GM12865 (cell line): ENCODE measurements at regions not wholly inside any gene's neighbourhood (a gene's known extent, or its start where the extent isn't known, plus 50 kb on each side); places are given as distances from the start of the nearest gene placed in this dataset.
"Not testable (repeated sequence)": the region's sequence is repeated elsewhere in the genome, so short reads cannot be mapped to it uniquely, and the experiment has no call there.

Experiments
- DNase-seq: peaks from one replicate; pipeline ENCODE4 v3.0.0; 2010; ENCODE audit warnings: low read depth
- H3K4me3 ChIP-seq: 2 replicates; pipeline ENCODE4 v1.5.1; 2011; ENCODE audit warnings: mild to moderate bottlenecking, low read depth, low read length, control low read depth
- TF ChIP-seq, protein P1 (sequence below): IDR thresholded peaks from 2 replicates; pipeline ENCODE4 v1.5.1; 2011; ENCODE audit warnings: low read length, control low read depth, low read depth, inconsistent platforms; ENCODE audit not compliant: insufficient read depth; ENCODE audit errors: missing control alignments

DNA sequence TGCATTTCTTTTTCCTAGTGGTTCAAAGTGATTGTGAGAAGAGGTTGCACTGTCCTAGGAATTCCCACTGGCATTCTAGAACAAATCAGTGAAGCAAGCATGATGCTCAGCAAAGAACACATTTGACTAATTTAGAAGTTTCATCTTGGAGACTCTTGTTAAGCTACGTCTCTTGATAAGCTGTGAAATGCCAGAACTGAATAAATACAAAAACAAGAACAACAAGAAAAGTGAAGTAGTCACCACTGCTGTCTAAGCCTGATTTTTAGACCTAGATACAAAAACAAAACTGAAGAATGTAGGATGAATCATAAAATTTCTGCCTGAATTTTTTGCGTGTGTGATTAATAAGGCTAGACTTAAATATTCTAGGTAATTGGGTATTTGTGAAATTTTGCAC lies 1162.4 kb downstream of the TUSC7 start:
- no peak for DNase-seq
- no peak overlapping the region for H3K4me3 ChIP-seq
- TF ChIP-seq, protein P1, sequence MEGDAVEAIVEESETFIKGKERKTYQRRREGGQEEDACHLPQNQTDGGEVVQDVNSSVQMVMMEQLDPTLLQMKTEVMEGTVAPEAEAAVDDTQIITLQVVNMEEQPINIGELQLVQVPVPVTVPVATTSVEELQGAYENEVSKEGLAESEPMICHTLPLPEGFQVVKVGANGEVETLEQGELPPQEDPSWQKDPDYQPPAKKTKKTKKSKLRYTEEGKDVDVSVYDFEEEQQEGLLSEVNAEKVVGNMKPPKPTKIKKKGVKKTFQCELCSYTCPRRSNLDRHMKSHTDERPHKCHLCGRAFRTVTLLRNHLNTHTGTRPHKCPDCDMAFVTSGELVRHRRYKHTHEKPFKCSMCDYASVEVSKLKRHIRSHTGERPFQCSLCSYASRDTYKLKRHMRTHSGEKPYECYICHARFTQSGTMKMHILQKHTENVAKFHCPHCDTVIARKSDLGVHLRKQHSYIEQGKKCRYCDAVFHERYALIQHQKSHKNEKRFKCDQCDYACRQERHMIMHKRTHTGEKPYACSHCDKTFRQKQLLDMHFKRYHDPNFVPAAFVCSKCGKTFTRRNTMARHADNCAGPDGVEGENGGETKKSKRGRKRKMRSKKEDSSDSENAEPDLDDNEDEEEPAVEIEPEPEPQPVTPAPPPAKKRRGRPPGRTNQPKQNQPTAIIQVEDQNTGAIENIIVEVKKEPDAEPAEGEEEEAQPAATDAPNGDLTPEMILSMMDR: no peak

DNA sequence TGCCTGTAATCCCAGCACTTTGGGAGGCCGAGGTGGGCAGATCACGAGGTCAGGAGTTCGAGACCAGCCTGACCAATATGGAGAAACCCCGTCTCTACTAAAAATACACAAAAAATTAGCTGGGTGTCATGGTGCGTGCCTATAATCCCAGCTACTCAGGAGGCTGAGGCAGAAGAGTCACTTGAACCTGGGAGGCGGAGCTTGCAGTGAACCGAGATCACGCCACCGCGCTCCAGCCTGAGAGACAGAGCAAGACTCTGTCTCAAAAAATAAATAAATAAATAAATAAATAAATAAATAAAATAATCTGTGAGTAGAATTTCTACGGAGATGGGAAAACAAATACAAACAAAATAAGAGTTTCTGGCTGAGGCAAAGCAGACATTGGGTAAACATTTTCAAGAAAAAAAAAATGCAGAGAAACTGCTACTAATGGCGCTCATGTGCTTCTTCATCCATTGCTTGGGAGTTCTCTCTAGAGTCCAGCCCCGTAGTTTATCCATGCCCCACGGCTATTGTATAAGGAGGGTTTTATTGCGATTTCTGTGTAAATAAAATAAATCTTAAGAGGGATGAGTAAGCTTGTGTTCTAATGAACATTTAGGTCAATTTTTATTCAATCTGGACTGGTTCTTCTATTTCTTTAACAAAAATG lies 1161.9 kb downstream of the IGSF11 start:
- not testable (repeated sequence) for H3K4me3 ChIP-seq, DNase-seq

DNA sequence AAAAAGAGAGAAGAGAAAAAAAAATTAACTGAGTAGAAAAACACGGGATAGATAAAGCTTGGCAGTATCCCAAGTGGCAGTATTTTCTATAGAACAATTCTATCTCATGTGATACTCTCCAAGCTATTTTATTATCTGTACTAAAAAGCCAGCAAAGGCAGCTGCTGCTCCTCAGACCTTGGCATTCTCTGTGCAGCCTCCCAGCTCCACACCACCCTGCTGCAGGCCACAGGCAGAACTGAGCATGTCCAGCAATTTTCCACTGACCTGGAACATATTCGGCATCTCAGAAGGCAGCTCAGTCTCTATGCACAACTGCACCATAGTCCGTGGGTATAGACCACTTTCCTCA lies 1161.4 kb downstream of the IGSF11 start:
- no peak overlapping the region for H3K4me3 ChIP-seq
- TF ChIP-seq, protein P1: no peak
- no peak for DNase-seq

DNA sequence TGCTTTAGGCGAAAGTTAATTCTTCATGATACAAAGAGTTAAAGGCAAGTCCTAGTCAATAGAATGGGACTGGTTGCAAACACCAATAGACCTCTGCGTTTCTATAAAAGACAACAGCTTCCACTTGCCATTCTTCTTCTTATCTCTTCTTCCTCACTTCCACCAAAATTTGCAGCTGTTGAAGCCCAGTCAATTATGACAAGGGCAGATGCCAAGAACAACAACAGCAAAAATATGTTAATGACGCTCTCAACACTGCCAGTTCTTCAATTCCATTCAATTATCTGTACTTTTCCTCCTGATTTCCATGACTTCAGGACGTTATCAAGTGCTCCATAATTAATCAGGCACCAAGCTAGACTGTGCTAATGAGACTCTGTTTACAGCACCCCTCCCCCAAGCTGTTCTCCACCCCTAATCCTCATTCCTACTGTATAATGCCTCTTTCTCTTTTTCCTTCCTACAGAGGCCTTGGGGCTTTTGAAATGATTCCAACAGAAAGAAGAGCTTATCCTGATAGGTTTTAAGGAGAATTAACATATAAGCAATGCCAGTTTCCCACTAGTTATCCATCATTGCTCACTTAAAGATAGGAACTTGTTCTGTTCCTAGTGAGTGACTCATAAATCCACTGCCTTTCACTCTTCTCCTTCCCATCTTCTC lies 1160.5 kb downstream of the IGSF11 start:
- no peak overlapping the region for H3K4me3 ChIP-seq
- no peak for DNase-seq
- TF ChIP-seq, protein P1: no peak

DNA sequence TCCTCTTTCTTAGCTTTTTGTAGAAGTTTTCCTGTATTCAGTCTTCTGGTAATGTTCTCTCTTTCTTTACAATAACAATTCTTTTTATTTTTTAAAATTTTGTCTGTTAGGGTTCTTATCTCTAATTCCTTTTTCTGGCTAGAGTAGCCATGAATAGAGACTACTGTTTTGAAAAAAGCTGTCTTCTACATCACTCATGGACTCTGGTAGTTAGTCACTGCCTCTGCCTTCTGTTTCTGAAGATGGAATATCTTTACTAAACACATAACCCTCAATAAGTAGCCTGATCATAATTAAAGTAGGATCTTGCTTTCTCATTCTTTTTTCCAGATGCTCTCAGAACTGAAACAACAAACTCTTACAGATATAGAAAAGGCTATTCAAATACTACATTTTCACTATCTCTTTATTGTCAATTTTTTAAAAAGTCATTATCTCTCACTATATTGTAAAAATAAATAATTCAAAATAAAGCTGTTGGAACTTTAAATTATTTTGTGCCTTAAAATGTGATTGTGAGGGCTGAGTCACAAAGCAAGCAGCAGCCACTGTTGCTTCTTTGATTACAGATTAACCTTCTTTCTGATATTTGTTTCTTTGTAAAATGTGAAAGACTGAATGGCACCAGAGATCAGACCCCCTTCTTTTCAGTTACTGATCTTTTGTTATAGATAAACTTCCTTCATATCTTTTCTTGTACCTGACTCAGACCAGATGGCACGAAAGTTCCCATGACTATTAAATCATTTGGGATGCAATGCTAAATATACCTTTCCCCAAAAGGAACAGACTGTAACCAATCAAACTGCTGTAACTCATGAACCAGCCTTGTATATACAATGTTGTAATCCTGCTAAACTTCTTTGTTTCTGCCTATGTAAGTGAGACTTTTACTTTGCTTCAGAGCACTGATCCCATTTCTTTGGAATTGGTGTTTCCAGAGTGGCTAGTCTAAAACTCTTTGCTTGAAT lies 1159.5 kb downstream of the IGSF11 start:
- TF ChIP-seq, protein P1: no peak
- no peak overlapping the region for H3K4me3 ChIP-seq
- DNase-seq: no peak

DNA sequence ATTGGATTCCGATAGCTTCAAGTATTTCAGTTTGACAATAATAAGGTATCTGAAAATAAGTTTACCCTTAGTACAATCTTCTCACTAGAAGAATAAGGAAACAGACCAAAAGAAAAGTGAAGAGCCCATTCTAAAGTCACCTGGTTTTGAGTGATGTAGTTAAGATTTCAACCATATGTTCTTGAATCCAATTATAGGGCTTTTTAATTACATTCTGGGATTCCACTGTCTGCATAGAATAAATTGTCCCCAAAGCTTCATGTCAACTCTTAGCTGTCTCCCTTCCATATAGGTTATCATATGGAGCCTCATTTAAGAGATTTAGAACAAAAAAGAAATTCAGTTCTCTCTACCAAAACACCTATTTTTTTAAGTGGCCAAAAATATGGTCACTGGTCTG lies 1158.8 kb downstream of the IGSF11 start:
- TF ChIP-seq, protein P1: no peak
- DNase-seq: no peak
- H3K4me3 ChIP-seq: no peak overlapping the region

DNA sequence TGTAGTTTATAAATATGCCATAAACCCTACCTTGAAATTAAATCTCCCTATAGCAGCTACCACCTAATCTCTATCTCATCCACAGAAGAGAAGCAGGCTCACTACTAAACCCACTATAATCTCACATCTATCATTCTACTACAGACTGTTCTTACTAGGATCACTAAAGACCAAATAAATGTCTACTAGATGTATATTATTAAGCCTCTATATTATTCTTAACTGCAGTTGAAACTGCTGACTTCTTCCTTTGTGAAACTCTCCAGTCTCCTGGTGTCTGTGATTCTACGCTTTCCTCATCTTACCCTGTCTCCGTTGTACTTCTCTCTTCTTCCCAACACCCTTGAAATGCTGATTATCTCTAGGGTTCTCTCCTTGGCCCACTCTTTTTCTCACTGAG lies 1154.0 kb downstream of the IGSF11 start:
- no peak for DNase-seq
- TF ChIP-seq, protein P1: no peak
- H3K4me3 ChIP-seq: no peak overlapping the region
